ENCODE measurements at regions not wholly inside any gene's neighbourhood (a gene's known extent, or its start where the extent isn't known, plus 50 kb on each side); places are given as distances from the start of the nearest gene placed in this dataset.

GRCh38 chr3:73296859-73297258 is 235.4 kb downstream of the EBLN2 start:
- no peaks in the 10 kb centered on the region for H3K9me3 ChIP-seq (ENCODE audit: control insufficient read depth, low read depth, low read length)
- Mint-ChIP-seq H3K36me3 (ENCODE audit: insufficient read depth in 1 of 3, low read depth in 3 of 3) (no peaks in the 10 kb centered on the region), H3K27me3 (ENCODE audit: low read depth) (no peaks in the 10 kb centered on the region), H3K9me3 (no peaks in the 10 kb centered on the region; a peak in 1 of 5 replicates), H3K4me1 (peaks cover 19 to 33% of the 10 kb centered on the region in 2 experiments), H3K27ac (no peak overlapping the region; a peak in 1 of 7 replicates), H3K4me3 (no peak overlapping the region)
- H2BK12ac ChIP-seq (ENCODE audit: insufficient read length, low read depth, low read length), result no peak overlapping the region
- H3K23ac ChIP-seq (ENCODE audit: insufficient read length, low read depth, low read length), result no peak overlapping the region
- no peak for DNase-seq
- no peak overlapping the region for H2BK120ac ChIP-seq (ENCODE audit: low read depth, low read length, poor library complexity, severe bottlenecking)
- no peaks in the 10 kb centered on the region for H3K79me1 ChIP-seq (ENCODE audit: insufficient read depth, low read depth, low read length, poor library complexity, severe bottlenecking)
- H2AFZ ChIP-seq (ENCODE audit: low read length), result no peak overlapping the region
- H3K79me2 ChIP-seq (ENCODE audit: insufficient read depth, low read length), result no peaks in the 10 kb centered on the region
- no peak overlapping the region for H3K18ac ChIP-seq (ENCODE audit: insufficient read length, low read depth, low read length)
- H4K91ac ChIP-seq (ENCODE audit: insufficient read length, low read depth, low read length), result no peak overlapping the region
- H4K5ac ChIP-seq (ENCODE audit: insufficient read length, low read depth, low read length), result no peak overlapping the region
- H3K4ac ChIP-seq (ENCODE audit: low read depth, low read length), result no peak overlapping the region
- no peak overlapping the region for H2BK5ac ChIP-seq (ENCODE audit: insufficient read length, low read length)
- H3K4me2 ChIP-seq (ENCODE audit: insufficient read depth, insufficient read length, low read length), result no peak overlapping the region
- no peak overlapping the region for H3K9ac ChIP-seq (ENCODE audit: extremely low read depth, insufficient read length, low read length)
- no peak overlapping the region for H3K14ac ChIP-seq (ENCODE audit: insufficient read depth, low read length)
- no peak overlapping the region for H2BK15ac ChIP-seq (ENCODE audit: low read depth, low read length)
- H3K27me3 ChIP-seq (ENCODE audit: insufficient read depth, low read length), result no peaks in the 10 kb centered on the region
- H3K23me2 ChIP-seq (ENCODE audit: insufficient read length, low read depth, low read length, poor library complexity, severe bottlenecking), result no peaks in the 10 kb centered on the region
- no peaks in the 10 kb centered on the region for H3K4me1 ChIP-seq (ENCODE audit: insufficient read depth, low read length)
- H3K27ac ChIP-seq (ENCODE audit: insufficient read length, low read depth, low read length), result no peak overlapping the region
- H4K20me1 ChIP-seq (ENCODE audit: control insufficient read depth, insufficient read depth, insufficient read length), result no peaks in the 10 kb centered on the region
- H2AK5ac ChIP-seq (ENCODE audit: insufficient read length, low read length), result no peak overlapping the region
- H3K56ac ChIP-seq (ENCODE audit: insufficient read length, low read depth, low read length), result no peak overlapping the region
- H3T11ph ChIP-seq (ENCODE audit: low read length), result no peak overlapping the region
- H2BK20ac ChIP-seq (ENCODE audit: low read depth, low read length, poor library complexity, severe bottlenecking), result no peak overlapping the region
- no peak overlapping the region for H4K8ac ChIP-seq (replicated peaks; ENCODE audit: insufficient read length, low read depth, low read length)
- WGBS (ENCODE audit: extremely low coverage, insufficient read length, low lambda C conversion rate), result no CpG with 5 or more reads among the region's 5 CpGs
- no peak for TF ChIP-seq CTCF (conservative IDR thresholded peaks at IDR 0.05)
